Common myeloid progenitor, CD34-positive (primary cell): ENCODE measurements at regions not wholly inside any gene's neighbourhood (a gene's known extent, or its start where the extent isn't known, plus 50 kb on each side); places are given as distances from the start of the nearest gene placed in this dataset.

Experiments
- CTCF ChIA-PET: fragments of 350-600 bp; sonication (Branson Sonifier 250); formaldehyde crosslinking; loops from one replicate; lab custom pipeline; 2021; ENCODE audit warnings: antibody characterized with exemption; lab: Charles Lee
- POLR2A ChIA-PET: fragments of 350-600 bp; sonication (Branson Sonifier 250); formaldehyde crosslinking; loops from one replicate; lab custom pipeline; 2021; ENCODE audit warnings: antibody characterized with exemption; lab: Charles Lee
- DNase-seq, 3 donors: peaks; one replicate each; pipeline versions ENCODE4 v3.0.0 to v3.0.0-alpha.2; 2013
- H3K27ac ChIP-seq, 2 experiments: 1 replicate in 1 of 2; 2 replicates in 1 of 2; pipeline ENCODE4 v1.7.0; 2013; ENCODE audit warnings: inconsistent platforms in 2 of 2, low read length in 2 of 2, mild to moderate bottlenecking in 2 of 2, low read depth in 1 of 2, moderate library complexity in 1 of 2; ENCODE audit not compliant: severe bottlenecking in 2 of 2, insufficient read depth in 1 of 2, poor library complexity in 1 of 2
- H3K27me3 ChIP-seq, 5 experiments: replicated peaks in 2 of 5; 1 replicate in 3 of 5; 2 replicates in 2 of 5; pipeline versions ENCODE4 v1.6.1 to v1.7.0; 2013; ENCODE audit warnings: low read length in 4 of 5, mild to moderate bottlenecking in 2 of 5, moderate library complexity in 2 of 5, inconsistent platforms in 1 of 5; ENCODE audit not compliant: insufficient read depth in 5 of 5, control insufficient read depth in 4 of 5
- H3K36me3 ChIP-seq, 4 experiments: 1 replicate in 2 of 4; 2 replicates in 2 of 4; pipeline versions ENCODE4 v1.6.1 to v1.7.0; 2013; ENCODE audit warnings: low read length in 3 of 4, control low read depth in 1 of 4, mild to moderate bottlenecking in 1 of 4; ENCODE audit not compliant: control insufficient read depth in 4 of 4, insufficient read depth in 4 of 4
- H3K4me1 ChIP-seq, 4 experiments: 1 replicate in 3 of 4; 2 replicates in 1 of 4; pipeline versions ENCODE4 v1.6.1 to v1.7.1; 2013; ENCODE audit warnings: low read length in 3 of 4, mild to moderate bottlenecking in 3 of 4, control low read depth in 1 of 4, inconsistent platforms in 1 of 4, moderate library complexity in 1 of 4; ENCODE audit not compliant: control insufficient read depth in 4 of 4, insufficient read depth in 4 of 4; ENCODE audit errors: control extremely low read depth in 1 of 4
- H3K4me3 ChIP-seq, 7 experiments: 1 replicate in 4 of 7; 2 replicates in 3 of 7; pipeline versions ENCODE4 v1.5.1 to v1.7.0; 2013; ENCODE audit warnings: mild to moderate bottlenecking in 7 of 7, low read length in 6 of 7, moderate library complexity in 6 of 7, inconsistent platforms in 2 of 7, low read depth in 2 of 7, control low read depth in 1 of 7; ENCODE audit not compliant: insufficient read depth in 4 of 7, control insufficient read depth in 1 of 7; ENCODE audit errors: extremely low read depth in 1 of 7
- H3K9me3 ChIP-seq, 5 experiments: 1 replicate in 4 of 5; 2 replicates in 1 of 5; pipeline versions ENCODE4 v1.6.1 to v1.7.1; 2013; ENCODE audit warnings: low read length in 4 of 5, mild to moderate bottlenecking in 2 of 5, inconsistent platforms in 1 of 5, low read depth in 1 of 5, moderate library complexity in 1 of 5; ENCODE audit not compliant: control insufficient read depth in 4 of 5, insufficient read depth in 2 of 5; ENCODE audit errors: control extremely low read depth in 1 of 5
- WGBS: methylation state at CpG from one replicate; pipeline ENCODE4 v1.1.5; 2013; ENCODE audit not compliant: insufficient coverage; 5-methylcytosine and 5-hydroxymethylcytosine counted together

DNA sequence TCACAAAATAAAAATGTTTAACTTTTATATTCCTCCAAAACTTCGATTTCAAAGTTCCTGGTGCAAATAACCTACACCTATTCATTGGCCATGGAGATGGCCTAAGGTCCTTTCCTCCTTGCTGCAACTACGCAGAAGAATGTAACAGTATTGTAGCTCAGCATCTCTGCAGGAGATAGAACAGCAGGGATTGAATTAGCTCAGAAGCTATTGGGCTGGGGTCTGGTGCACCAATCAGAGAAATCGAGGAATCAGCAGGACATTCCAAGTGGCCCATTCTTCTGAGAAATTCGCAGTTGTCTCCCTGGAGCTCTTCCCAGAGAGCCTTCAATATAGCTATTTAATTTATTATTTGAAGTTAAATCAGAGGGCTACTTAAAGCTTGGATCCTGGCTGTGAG is 560.6 kb downstream of the GATA3 start:
- no peak overlapping the region for H3K27ac ChIP-seq
- CTCF ChIA-PET, result no interaction called here
- 100% methylated on average over 2 of the region's 4 CpGs for WGBS
- H3K4me1 ChIP-seq, result peaks cover 0 to 3% (median 1%) of the 10 kb centered on the region in 4 experiments
- H3K27me3 ChIP-seq, result peaks cover 0 to 2% (median 0%) of the 10 kb centered on the region in 5 experiments
- no peaks in the 10 kb centered on the region for H3K36me3 ChIP-seq
- no peak overlapping the region for H3K4me3 ChIP-seq
- DNase-seq, result no peak
- H3K9me3 ChIP-seq, result peaks cover 0 to 2% (median 0%) of the 10 kb centered on the region in 5 experiments
- POLR2A ChIA-PET, result no interaction called here

DNA sequence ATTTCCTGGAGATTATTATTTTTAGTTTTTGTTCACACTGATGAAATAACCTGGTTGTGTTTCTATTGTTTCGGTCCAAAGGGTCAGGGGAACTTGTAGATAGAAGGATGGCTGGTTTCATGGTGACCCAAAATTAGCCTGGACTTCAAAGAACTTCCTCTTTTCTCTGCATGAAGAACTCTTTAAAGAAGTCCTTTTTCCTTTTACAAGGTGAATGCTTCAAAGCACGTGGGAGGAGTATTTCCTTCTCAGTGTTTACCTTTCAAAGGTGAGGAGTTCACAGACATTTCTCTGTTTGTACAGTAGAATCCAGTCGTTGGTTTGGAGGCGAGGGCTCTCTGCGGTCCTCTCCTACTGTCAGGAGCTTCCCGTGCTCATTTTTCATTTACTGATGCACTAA is 561.7 kb downstream of the GATA3 start:
- Histone ChIP-seq H3K9me3 (peaks cover 0 to 2% (median 0%) of the 10 kb centered on the region in 5 experiments), H3K4me3 (no peak overlapping the region), H3K27me3 (peaks cover 0 to 2% (median 0%) of the 10 kb centered on the region in 5 experiments), H3K27ac (no peak overlapping the region), H3K4me1 (peaks cover 0 to 3% (median 1%) of the 10 kb centered on the region in 4 experiments), H3K36me3 (no peaks in the 10 kb centered on the region)
- CTCF ChIA-PET, result no interaction called here
- DNase-seq, result peak in 2 of 3 donors; percentile 8 to 18
- POLR2A ChIA-PET, result no interaction called here
- 8% methylated on average over 6 of the region's 6 CpGs for WGBS

DNA sequence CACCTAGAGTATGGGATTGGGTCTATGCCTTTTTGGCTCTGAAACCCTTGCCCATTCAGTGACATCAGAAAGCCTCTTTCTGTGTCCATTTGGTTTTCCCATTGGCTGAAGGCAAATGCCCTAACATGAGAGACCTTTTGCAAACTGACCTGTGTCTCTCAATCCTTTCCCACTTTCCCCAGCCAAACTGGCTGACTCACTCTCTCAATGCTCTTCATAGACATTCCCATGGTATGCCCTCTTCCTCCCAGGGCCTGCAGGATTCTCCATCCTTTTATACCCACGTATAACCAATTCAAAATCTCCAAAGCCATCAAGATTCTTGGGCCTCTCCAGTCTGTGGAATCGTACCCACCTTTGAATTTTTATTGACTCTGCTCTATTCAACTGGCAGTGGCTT is 563.3 kb downstream of the GATA3 start:
- DNase-seq, result no peak
- CTCF ChIA-PET, result no interaction called here
- POLR2A ChIA-PET, result no interaction called here
- no peaks in the 10 kb centered on the region for H3K36me3 ChIP-seq
- peaks cover 0 to 3% (median 1%) of the 10 kb centered on the region in 4 experiments for H3K4me1 ChIP-seq
- peaks cover 0 to 2% (median 0%) of the 10 kb centered on the region in 5 experiments for H3K27me3 ChIP-seq
- H3K9me3 ChIP-seq, result peaks cover 0 to 2% (median 0%) of the 10 kb centered on the region in 5 experiments
- H3K4me3 ChIP-seq, result no peak overlapping the region
- H3K27ac ChIP-seq, result no peak overlapping the region
- WGBS, result 100% methylated on average over 2 of the region's 2 CpGs

GRCh38 chr10:8618834-8619233 is 564.3 kb downstream of the GATA3 start:
- Histone ChIP-seq H3K4me1 (peaks cover 0 to 3% (median 1%) of the 10 kb centered on the region in 4 experiments), H3K27me3 (peaks cover 0 to 2% (median 0%) of the 10 kb centered on the region in 5 experiments), H3K4me3 (no peak overlapping the region), H3K27ac (no peak overlapping the region), H3K9me3 (peaks cover 0 to 2% (median 0%) of the 10 kb centered on the region in 5 experiments), H3K36me3 (no peaks in the 10 kb centered on the region)
- POLR2A ChIA-PET, result no interaction called here
- CTCF ChIA-PET, result no interaction called here
- 95% methylated on average over 4 of the region's 4 CpGs for WGBS
- DNase-seq, result no peak

DNA sequence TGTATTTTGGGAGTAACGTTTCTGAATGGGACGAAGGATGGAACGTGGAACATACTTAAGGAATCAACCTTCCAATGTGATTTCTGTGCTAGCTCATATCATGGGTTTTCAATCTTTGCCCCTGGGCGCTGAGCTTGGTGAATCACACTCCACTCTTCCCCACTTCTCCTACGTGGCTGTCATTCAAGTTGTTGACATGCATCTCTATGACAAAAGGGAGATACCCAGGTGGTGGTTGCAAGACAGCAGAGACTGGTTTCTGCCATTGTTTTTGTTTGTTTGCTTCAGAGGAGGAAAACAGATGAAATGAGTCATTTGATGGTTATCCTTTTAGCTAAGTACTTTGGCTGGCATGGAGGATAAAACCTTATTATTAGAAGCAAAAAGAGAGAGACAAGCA is 573.9 kb downstream of the GATA3 start:
- CTCF ChIA-PET, result no interaction called here
- Histone ChIP-seq H3K4me1 (no peaks in the 10 kb centered on the region), H3K27ac (no peak overlapping the region), H3K36me3 (no peaks in the 10 kb centered on the region), H3K27me3 (no peaks in the 10 kb centered on the region), H3K9me3 (peaks cover 0 to 1% (median 0%) of the 10 kb centered on the region in 5 experiments), H3K4me3 (no peak overlapping the region)
- POLR2A ChIA-PET, result no interaction called here
- DNase-seq, result no peak
- WGBS, result 100% methylated on average over 5 of the region's 5 CpGs

GRCh38 chr10:8633909-8634308 is 579.4 kb downstream of the GATA3 start:
- no peak overlapping the region for H3K27ac ChIP-seq
- DNase-seq, result no peak
- ChIA-PET POLR2A (no interaction called here), CTCF (no interaction called here)
- no peaks in the 10 kb centered on the region for H3K4me1 ChIP-seq
- no peaks in the 10 kb centered on the region for H3K27me3 ChIP-seq
- no peak overlapping the region for H3K4me3 ChIP-seq
- peaks cover 0 to 1% (median 0%) of the 10 kb centered on the region in 5 experiments for H3K9me3 ChIP-seq
- no CpG with 5 or more reads among the region's 1 CpG for WGBS
- H3K36me3 ChIP-seq, result no peaks in the 10 kb centered on the region

- 97% methylated on average over 6 of the region's 9 CpGs for WGBS
- Histone ChIP-seq H3K4me3 (no peak overlapping the region), H3K36me3 (no peaks in the 10 kb centered on the region), H3K27ac (no peak overlapping the region), H3K9me3 (no peaks in the 10 kb centered on the region), H3K27me3 (peaks cover 0 to 3% (median 0%) of the 10 kb centered on the region in 5 experiments), H3K4me1 (no peaks in the 10 kb centered on the region)
- ChIA-PET POLR2A (no interaction called here), CTCF (no interaction called here)
- no peak for DNase-seq
These were observed 581.9 kb downstream of the GATA3 start for GRCh38 chr10:8636371-8636770.
